NB4 (cell line): ENCODE measurements at regions not wholly inside any gene's neighbourhood (a gene's known extent, or its start where the extent isn't known, plus 50 kb on each side); places are given as distances from the start of the nearest gene placed in this dataset.

ENCODE experiments used
- MYC ChIP-seq: IDR thresholded peaks from 2 replicates; pipeline ENCODE4 v1.6.1; 2011; ENCODE audit warnings: low read depth, low read length
- POLR2A ChIP-seq: IDR thresholded peaks from 2 replicates; pipeline ENCODE4 v1.6.1; 2011; ENCODE audit warnings: mild to moderate bottlenecking; ENCODE audit not compliant: insufficient read length; ENCODE audit errors: extremely low read depth
- TF ChIP-seq, protein P1 (sequence below): IDR thresholded peaks from one replicate; pipeline ENCODE4 v1.5.1; 2012; ENCODE audit warnings: low read depth, low read length
- TF ChIP-seq, protein P2 (sequence below): IDR thresholded peaks from 2 replicates; pipeline ENCODE4 v1.6.1; 2011; ENCODE audit warnings: low read depth, low read length

DNA sequence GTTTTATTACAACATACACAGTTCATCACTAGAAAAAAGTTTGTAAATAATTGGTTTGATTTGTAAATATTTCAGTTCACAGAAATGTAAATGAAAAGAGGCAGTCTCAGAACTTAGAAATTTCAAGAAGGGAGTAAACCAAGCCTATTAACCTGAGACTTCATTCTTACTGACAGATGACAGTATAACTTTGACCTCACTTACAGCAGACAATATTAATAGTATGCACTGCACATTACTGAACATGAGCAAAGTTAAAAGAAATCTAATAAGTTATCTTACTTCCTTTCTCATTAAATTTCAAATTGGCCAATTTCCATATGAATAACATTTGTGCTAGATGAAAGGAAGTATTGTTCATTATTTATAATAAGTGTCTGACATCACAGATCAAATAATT, 235.8 kb downstream of the SLC6A15 start:
- TF ChIP-seq MYC (no peak), POLR2A (no peak)
- TF ChIP-seq, protein P1, sequence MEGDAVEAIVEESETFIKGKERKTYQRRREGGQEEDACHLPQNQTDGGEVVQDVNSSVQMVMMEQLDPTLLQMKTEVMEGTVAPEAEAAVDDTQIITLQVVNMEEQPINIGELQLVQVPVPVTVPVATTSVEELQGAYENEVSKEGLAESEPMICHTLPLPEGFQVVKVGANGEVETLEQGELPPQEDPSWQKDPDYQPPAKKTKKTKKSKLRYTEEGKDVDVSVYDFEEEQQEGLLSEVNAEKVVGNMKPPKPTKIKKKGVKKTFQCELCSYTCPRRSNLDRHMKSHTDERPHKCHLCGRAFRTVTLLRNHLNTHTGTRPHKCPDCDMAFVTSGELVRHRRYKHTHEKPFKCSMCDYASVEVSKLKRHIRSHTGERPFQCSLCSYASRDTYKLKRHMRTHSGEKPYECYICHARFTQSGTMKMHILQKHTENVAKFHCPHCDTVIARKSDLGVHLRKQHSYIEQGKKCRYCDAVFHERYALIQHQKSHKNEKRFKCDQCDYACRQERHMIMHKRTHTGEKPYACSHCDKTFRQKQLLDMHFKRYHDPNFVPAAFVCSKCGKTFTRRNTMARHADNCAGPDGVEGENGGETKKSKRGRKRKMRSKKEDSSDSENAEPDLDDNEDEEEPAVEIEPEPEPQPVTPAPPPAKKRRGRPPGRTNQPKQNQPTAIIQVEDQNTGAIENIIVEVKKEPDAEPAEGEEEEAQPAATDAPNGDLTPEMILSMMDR = no peak
- TF ChIP-seq, protein P2, sequence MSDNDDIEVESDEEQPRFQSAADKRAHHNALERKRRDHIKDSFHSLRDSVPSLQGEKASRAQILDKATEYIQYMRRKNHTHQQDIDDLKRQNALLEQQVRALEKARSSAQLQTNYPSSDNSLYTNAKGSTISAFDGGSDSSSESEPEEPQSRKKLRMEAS = no peak
